CD8-positive, alpha-beta memory T cell (primary cell): ENCODE measurements at regions not wholly inside any gene's neighbourhood (a gene's known extent, or its start where the extent isn't known, plus 50 kb on each side); places are given as distances from the start of the nearest gene placed in this dataset.
A peak's percentile ranks its signal among the peaks of the same experiment; 100 is the strongest.

Experiments
- CTCF ChIA-PET: fragments of 350-600 bp; sonication (Branson Sonifier 250); formaldehyde crosslinking; loops from one replicate; lab custom pipeline; 2021; ENCODE audit warnings: antibody characterized with exemption; lab: Charles Lee
- POLR2A ChIA-PET: fragments of 350-600 bp; sonication (Branson Sonifier 250); formaldehyde crosslinking; loops from one replicate; lab custom pipeline; 2021; ENCODE audit warnings: antibody characterized with exemption; lab: Charles Lee
- DNase-seq, 5 donors: peaks; one replicate each; pipeline versions ENCODE4 v3.0.0 to v3.0.0-alpha.2; 2020 to 2022; ENCODE audit warnings: mixed read lengths in 1 of 5
- H3K27ac ChIP-seq: one replicate; pipeline ENCODE4 v1.7.0; 2013; ENCODE audit warnings: low read depth, mild to moderate bottlenecking, low read length, moderate library complexity
- H3K27me3 ChIP-seq: 2 replicates; pipeline ENCODE4 v1.7.0; 2013; ENCODE audit warnings: low read length, mild to moderate bottlenecking; ENCODE audit not compliant: insufficient read depth, poor library complexity, severe bottlenecking
- H3K36me3 ChIP-seq: 2 replicates; pipeline ENCODE4 v1.7.0; 2013; ENCODE audit warnings: mild to moderate bottlenecking, low read length, moderate library complexity; ENCODE audit not compliant: insufficient read depth
- H3K4me1 ChIP-seq: 2 replicates; pipeline ENCODE4 v1.7.0; 2013; ENCODE audit warnings: mild to moderate bottlenecking, low read length, moderate library complexity; ENCODE audit not compliant: insufficient read depth
- H3K4me3 ChIP-seq: 2 replicates; pipeline ENCODE4 v1.7.0; 2013; ENCODE audit warnings: mild to moderate bottlenecking, low read length
- H3K9me3 ChIP-seq: 2 replicates; pipeline ENCODE4 v1.7.0; 2013; ENCODE audit warnings: mild to moderate bottlenecking, low read length
- H3K27ac Mint-ChIP-seq, 8 donors: one replicate each; pipeline ENCODE4 v1.8.0; 2020 to 2021; ENCODE audit warnings: mixed read lengths in 8 of 8, mild to moderate bottlenecking in 6 of 8, inconsistent platforms in 3 of 8, moderate library complexity in 3 of 8
- H3K27me3 Mint-ChIP-seq, 2 donors: one replicate each; pipeline ENCODE4 v1.8.0; 2020 to 2021; ENCODE audit warnings: mixed read lengths in 2 of 2, mild to moderate bottlenecking in 1 of 2, moderate library complexity in 1 of 2
- H3K36me3 Mint-ChIP-seq, 3 donors: one replicate each; pipeline ENCODE4 v1.8.0; 2020 to 2021; ENCODE audit warnings: mixed read lengths in 3 of 3, inconsistent platforms in 1 of 3, mild to moderate bottlenecking in 1 of 3
- H3K4me1 Mint-ChIP-seq, 3 donors: one replicate each; pipeline ENCODE4 v1.8.0; 2020 to 2021; ENCODE audit warnings: mixed read lengths in 3 of 3, inconsistent platforms in 1 of 3, mild to moderate bottlenecking in 1 of 3
- H3K4me3 Mint-ChIP-seq, 7 donors: one replicate each; pipeline ENCODE4 v1.8.0; 2020 to 2021; ENCODE audit warnings: mixed read lengths in 7 of 7, mild to moderate bottlenecking in 6 of 7, moderate library complexity in 4 of 7, inconsistent platforms in 2 of 7
- H3K9me3 Mint-ChIP-seq, 5 donors: one replicate each; pipeline ENCODE4 v1.8.0; 2020 to 2022; ENCODE audit warnings: mixed read lengths in 5 of 5, mild to moderate bottlenecking in 3 of 5, moderate library complexity in 2 of 5, inconsistent platforms in 1 of 5

DNA sequence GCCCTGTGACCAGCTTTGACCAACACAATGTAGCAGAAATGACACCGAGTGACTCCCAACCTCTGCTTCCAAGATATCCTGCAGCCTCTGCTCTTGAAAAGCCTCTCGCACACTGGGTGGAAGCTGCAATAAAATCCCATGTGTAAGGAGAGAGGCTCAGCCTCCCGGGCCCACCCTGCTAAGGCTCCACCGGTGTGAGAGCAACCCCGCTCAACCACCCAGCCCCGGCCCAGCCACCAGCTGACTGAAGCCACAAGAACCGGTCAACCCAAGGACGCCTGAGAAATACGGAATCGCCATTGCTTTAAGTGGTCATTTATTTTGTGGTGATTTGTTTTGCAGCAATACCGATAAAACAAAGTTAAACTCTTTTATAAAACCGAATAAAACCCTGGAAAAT lies 452.8 kb upstream of the SMIM21 start:
- H3K9me3 ChIP-seq, result no peaks in the 10 kb centered on the region
- Mint-ChIP-seq H3K9me3 (peaks cover 0 to 7% (median 7%) of the 10 kb centered on the region in 5 donors), H3K27me3 (no peaks in the 10 kb centered on the region), H3K36me3 (no peaks in the 10 kb centered on the region), H3K4me3 (no peak overlapping the region), H3K27ac (peak overlapping the region in 1 of 8 donors; percentile 29), H3K4me1 (no peaks in the 10 kb centered on the region)
- no peak overlapping the region for H3K4me3 ChIP-seq
- H3K27ac ChIP-seq, result no peak overlapping the region
- no peaks in the 10 kb centered on the region for H3K4me1 ChIP-seq
- no peaks in the 10 kb centered on the region for H3K27me3 ChIP-seq
- ChIA-PET POLR2A (no interaction called here), CTCF (no interaction called here)
- no peaks in the 10 kb centered on the region for H3K36me3 ChIP-seq
- DNase-seq, result no peak

DNA sequence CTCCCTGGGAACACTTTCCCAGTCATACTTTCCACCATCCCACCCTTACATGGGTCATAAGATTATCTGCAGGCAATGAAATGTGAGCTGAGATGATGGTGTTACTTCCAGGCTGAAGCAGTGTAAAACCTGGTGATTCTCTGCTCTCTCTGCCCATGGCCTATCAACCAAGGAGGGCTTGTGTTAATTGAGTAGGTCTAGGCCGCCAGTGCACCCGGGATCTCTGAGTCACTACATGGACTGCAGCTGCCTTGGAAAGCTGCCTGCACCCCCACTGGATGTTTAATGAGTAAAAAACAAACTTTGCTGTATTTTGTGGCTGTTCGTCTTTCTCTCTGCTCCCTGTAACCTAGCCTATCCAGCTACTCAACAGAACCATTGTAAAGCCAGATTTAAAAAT lies 451.7 kb upstream of the SMIM21 start:
- Mint-ChIP-seq H3K27ac (no peak overlapping the region), H3K27me3 (no peaks in the 10 kb centered on the region), H3K4me3 (no peak overlapping the region), H3K9me3 (peaks cover 0 to 9% (median 7%) of the 10 kb centered on the region in 5 donors), H3K36me3 (no peaks in the 10 kb centered on the region), H3K4me1 (no peaks in the 10 kb centered on the region)
- Histone ChIP-seq H3K27ac (no peak overlapping the region), H3K27me3 (no peaks in the 10 kb centered on the region), H3K4me3 (no peak overlapping the region), H3K36me3 (no peaks in the 10 kb centered on the region), H3K4me1 (no peaks in the 10 kb centered on the region), H3K9me3 (no peaks in the 10 kb centered on the region)
- DNase-seq, result no peak
- ChIA-PET POLR2A (no interaction called here), CTCF (no interaction called here)

DNA sequence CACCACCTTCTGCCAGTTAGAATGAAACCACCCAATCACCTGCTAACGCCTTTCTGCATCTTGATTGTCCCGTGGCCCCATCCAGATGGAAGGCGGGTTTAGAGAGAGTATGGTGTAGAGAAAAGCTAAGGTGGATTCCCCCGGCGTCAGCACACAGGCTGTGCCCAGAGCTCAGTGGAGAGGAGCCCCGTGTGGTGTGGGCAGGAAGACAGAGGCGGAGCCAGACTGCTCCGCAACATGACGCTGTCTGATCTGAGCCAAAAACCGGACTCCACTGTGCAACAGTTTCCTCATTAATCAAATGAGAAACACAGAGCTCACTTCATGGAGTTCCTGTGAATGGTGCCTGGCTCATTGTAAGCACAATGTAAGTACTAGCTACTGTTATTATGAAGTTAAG lies 448.1 kb upstream of the SMIM21 start:
- Histone ChIP-seq H3K36me3 (no peaks in the 10 kb centered on the region), H3K4me1 (no peaks in the 10 kb centered on the region), H3K4me3 (no peak overlapping the region), H3K27ac (no peak overlapping the region), H3K9me3 (no peaks in the 10 kb centered on the region), H3K27me3 (no peaks in the 10 kb centered on the region)
- Mint-ChIP-seq H3K36me3 (no peaks in the 10 kb centered on the region), H3K27me3 (no peaks in the 10 kb centered on the region), H3K4me1 (no peaks in the 10 kb centered on the region), H3K27ac (no peak overlapping the region), H3K4me3 (no peak overlapping the region), H3K9me3 (peaks cover 0 to 9% (median 7%) of the 10 kb centered on the region in 5 donors)
- CTCF ChIA-PET, result no interaction called here
- DNase-seq, result no peak
- POLR2A ChIA-PET, result no interaction called here

DNA sequence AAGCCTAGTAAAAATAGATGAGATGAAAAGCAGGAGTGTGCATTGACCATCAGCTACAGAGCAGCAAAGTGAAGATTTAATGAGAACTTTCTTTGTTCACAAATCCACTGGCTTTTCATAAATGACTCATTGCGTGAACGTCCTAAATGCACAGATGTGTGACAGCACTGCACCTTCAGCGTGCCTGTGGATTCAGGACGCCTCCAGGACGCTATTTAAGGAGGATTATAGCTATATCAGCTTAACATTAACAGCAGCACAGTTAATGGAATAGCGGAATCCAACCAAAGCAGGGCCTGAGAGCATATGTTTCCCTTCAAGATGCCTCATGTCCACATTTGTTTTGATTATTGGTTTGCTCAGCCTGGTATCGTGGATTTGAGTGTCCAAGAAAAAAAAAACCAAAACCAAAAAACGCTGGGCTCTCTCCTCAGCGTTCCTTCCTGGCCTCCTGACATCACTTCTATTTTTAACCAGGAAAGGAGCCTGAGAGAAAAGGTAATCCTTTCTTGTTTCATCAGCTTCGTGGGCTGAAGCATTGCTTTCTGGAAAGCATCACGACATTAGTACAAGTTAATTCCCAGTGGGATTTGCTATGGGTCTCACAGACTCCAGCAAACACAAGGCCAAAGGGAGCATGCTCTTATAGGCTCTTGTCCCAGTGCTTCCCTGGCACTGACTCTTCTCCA lies 447.0 kb upstream of the SMIM21 start:
- Mint-ChIP-seq H3K4me1 (no peaks in the 10 kb centered on the region), H3K4me3 (no peak overlapping the region), H3K27me3 (no peaks in the 10 kb centered on the region), H3K36me3 (no peaks in the 10 kb centered on the region), H3K27ac (no peak overlapping the region), H3K9me3 (peaks cover 0 to 9% (median 7%) of the 10 kb centered on the region in 5 donors)
- no peaks in the 10 kb centered on the region for H3K4me1 ChIP-seq
- no peak for DNase-seq
- CTCF ChIA-PET, result no interaction called here
- no peak overlapping the region for H3K27ac ChIP-seq
- H3K4me3 ChIP-seq, result no peak overlapping the region
- H3K27me3 ChIP-seq, result no peaks in the 10 kb centered on the region
- POLR2A ChIA-PET, result no interaction called here
- H3K9me3 ChIP-seq, result no peaks in the 10 kb centered on the region
- H3K36me3 ChIP-seq, result no peaks in the 10 kb centered on the region

DNA sequence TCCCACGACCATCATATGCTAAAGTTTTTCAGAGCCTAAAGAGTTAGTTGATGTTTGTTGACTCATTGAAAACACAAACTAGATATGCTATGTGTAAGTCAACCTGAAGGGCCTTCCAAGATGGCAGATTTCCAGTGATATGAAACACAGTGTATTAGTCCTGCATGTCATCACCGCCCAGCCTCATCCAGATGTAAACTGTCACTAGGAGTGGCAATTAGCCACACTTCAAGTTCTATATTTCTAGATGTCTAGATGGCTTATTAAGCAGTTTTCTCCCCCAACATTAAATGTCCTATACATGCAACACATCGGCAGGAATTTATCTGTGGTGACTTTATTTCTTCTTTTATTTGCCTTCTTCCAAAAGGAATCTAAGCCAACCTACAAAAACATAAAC lies 444.1 kb upstream of the SMIM21 start:
- H3K27ac Mint-ChIP-seq, result no peak overlapping the region
- H3K4me3 Mint-ChIP-seq, result no peak overlapping the region
- no peak overlapping the region for H3K4me3 ChIP-seq
- ChIA-PET CTCF (no interaction called here), POLR2A (no interaction called here)
- H3K27ac ChIP-seq, result no peak overlapping the region
- H3K27me3 ChIP-seq, result no peaks in the 10 kb centered on the region
- H3K4me1 Mint-ChIP-seq, result no peaks in the 10 kb centered on the region
- H3K9me3 Mint-ChIP-seq, result peaks cover 0 to 9% (median 0%) of the 10 kb centered on the region in 5 donors
- no peaks in the 10 kb centered on the region for H3K36me3 ChIP-seq
- no peaks in the 10 kb centered on the region for H3K4me1 ChIP-seq
- no peaks in the 10 kb centered on the region for H3K9me3 ChIP-seq
- no peaks in the 10 kb centered on the region for H3K36me3 Mint-ChIP-seq
- peaks cover 0 to 2% of the 10 kb centered on the region in 2 donors for H3K27me3 Mint-ChIP-seq
- DNase-seq, result no peak

DNA sequence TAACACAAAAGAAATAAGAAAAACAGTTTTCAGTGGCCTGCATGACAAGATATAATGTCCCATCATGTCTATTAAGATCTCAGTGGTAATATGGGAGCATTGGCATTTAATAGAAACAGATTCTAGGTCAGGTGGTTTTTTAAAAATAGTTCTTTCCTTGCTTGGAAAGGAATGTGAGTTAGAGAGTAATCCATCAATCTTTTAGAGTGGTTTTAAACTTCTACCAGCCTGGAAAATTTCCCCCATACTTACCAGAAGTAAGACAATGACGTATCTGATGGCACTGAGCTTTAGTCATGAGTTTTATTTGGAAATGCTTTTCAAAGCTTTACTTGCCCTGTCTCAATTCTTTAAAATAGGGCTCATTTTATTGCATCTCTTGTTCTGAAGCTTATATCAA lies 441.7 kb upstream of the SMIM21 start:
- Histone ChIP-seq H3K27me3 (no peaks in the 10 kb centered on the region), H3K27ac (no peak overlapping the region), H3K4me3 (no peak overlapping the region), H3K9me3 (no peaks in the 10 kb centered on the region), H3K4me1 (no peaks in the 10 kb centered on the region), H3K36me3 (no peaks in the 10 kb centered on the region)
- no peak overlapping the region for H3K4me3 Mint-ChIP-seq
- peaks cover 0 to 3% (median 0%) of the 10 kb centered on the region in 5 donors for H3K9me3 Mint-ChIP-seq
- H3K36me3 Mint-ChIP-seq, result no peaks in the 10 kb centered on the region
- ChIA-PET CTCF (no interaction called here), POLR2A (no interaction called here)
- no peaks in the 10 kb centered on the region for H3K4me1 Mint-ChIP-seq
- no peak for DNase-seq
- no peak overlapping the region for H3K27ac Mint-ChIP-seq
- H3K27me3 Mint-ChIP-seq, result peaks cover 0 to 3% of the 10 kb centered on the region in 2 donors

DNA sequence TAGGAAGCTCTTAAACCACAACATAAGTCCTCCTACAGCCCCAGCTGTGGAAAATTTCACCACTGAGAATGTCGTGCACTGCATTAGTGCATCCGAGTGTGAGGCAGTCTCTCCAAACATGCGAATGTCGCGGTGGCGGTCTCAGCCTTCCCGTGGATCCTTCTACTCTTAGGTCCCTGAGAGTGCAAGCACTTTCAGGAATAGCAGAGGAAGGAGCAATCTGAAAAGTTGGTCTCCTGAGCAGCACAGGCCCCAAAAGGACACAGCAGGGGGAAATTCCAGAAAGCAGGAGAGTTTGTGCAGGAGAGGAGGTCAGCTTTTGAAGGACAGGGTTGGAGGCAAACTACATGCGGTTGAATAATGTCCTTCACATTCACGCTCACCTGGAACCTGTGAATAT lies 440.5 kb upstream of the SMIM21 start:
- Mint-ChIP-seq H3K36me3 (no peaks in the 10 kb centered on the region), H3K9me3 (peaks cover 0 to 3% (median 0%) of the 10 kb centered on the region in 5 donors)
- DNase-seq, result no peak

DNA sequence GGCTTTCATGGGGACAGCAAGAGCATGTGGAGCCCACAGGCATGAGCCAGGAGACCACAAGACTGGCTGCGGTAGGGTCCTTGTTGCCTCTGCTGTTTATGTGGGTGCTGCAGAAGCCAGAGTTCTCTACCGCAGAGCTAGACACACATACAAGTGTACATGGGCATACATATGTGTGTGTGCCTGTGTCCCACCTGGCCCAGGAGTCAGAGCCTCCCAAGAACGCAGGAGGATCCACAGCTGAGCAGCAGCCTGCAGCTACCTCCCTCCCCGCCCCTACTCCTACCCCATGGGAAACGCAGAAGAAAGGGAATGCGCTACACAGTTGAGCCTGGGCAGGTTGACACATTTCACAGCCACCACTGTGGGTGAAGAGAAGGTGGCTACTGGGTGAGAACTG lies 438.1 kb upstream of the SMIM21 start:
- H3K27ac ChIP-seq, result no peak overlapping the region
- H3K4me1 Mint-ChIP-seq, result no peaks in the 10 kb centered on the region
- no peaks in the 10 kb centered on the region for H3K4me1 ChIP-seq
- no peak overlapping the region for H3K4me3 ChIP-seq
- no peaks in the 10 kb centered on the region for H3K36me3 ChIP-seq
- H3K27ac Mint-ChIP-seq, result no peak overlapping the region
- POLR2A ChIA-PET, result no interaction called here
- H3K36me3 Mint-ChIP-seq, result no peaks in the 10 kb centered on the region
- H3K9me3 Mint-ChIP-seq, result peaks cover 0 to 5% (median 0%) of the 10 kb centered on the region in 5 donors
- H3K27me3 ChIP-seq, result no peaks in the 10 kb centered on the region
- no peak for DNase-seq
- H3K4me3 Mint-ChIP-seq, result no peak overlapping the region
- H3K27me3 Mint-ChIP-seq, result peaks cover 4 to 9% of the 10 kb centered on the region in 2 donors
- H3K9me3 ChIP-seq, result no peaks in the 10 kb centered on the region
- CTCF ChIA-PET, result no interaction called here

More for the DNA sequence above, 440.5 kb upstream of the SMIM21 start:
- Histone ChIP-seq H3K36me3 (no peaks in the 10 kb centered on the region), H3K4me1 (no peaks in the 10 kb centered on the region), H3K4me3 (no peak overlapping the region), H3K9me3 (no peaks in the 10 kb centered on the region), H3K27me3 (no peaks in the 10 kb centered on the region), H3K27ac (no peak overlapping the region)
- no peak overlapping the region for H3K4me3 Mint-ChIP-seq
- H3K27ac Mint-ChIP-seq, result no peak overlapping the region
- POLR2A ChIA-PET, result no interaction called here
- CTCF ChIA-PET, result no interaction called here
- H3K27me3 Mint-ChIP-seq, result peaks cover 0 to 3% of the 10 kb centered on the region in 2 donors
- no peaks in the 10 kb centered on the region for H3K4me1 Mint-ChIP-seq
